SHP77 treated with DMSO at 0.1 percent for 48 hours (cell line): ENCODE measurements at regions not wholly inside any gene's neighbourhood (a gene's known extent, or its start where the extent isn't known, plus 50 kb on each side); places are given as distances from the start of the nearest gene placed in this dataset.

Source experiments
- DNase-seq: peaks from one replicate; lab custom pipeline; 2025; lab: John Stamatoyannopoulos, UW

- DNase-seq = peak; percentile 62
Measured at GRCh38 chr1:29708796-29709703, 472.7 kb downstream of the PTPRU start.

GRCh38 chr1:29708381-29708780 lies 472.1 kb downstream of the PTPRU start:
- DNase-seq = no peak

- no peak for DNase-seq
Measured at GRCh38 chr1:29707796-29708195, 471.5 kb downstream of the PTPRU start.

GRCh38 chr1:29706936-29707335 lies 470.6 kb downstream of the PTPRU start:
- DNase-seq = peak; percentile 40

GRCh38 chr1:29704430-29704829 lies 468.1 kb downstream of the PTPRU start:
- DNase-seq = no peak

GRCh38 chr1:29703596-29704370 lies 467.5 kb downstream of the PTPRU start:
- peak; percentile 56 for DNase-seq

GRCh38 chr1:29700491-29700890 lies 464.2 kb downstream of the PTPRU start:
- no peak for DNase-seq

- no peak for DNase-seq
Measured at GRCh38 chr1:29698626-29699025, 462.3 kb downstream of the PTPRU start.

- no peak for DNase-seq
Measured at GRCh38 chr1:29698033-29698432, 461.7 kb downstream of the PTPRU start.

GRCh38 chr1:29697391-29697780 lies 461.1 kb downstream of the PTPRU start:
- no peak for DNase-seq

- DNase-seq = no peak
Measured at GRCh38 chr1:29696656-29697390, 460.5 kb downstream of the PTPRU start.

GRCh38 chr1:29695803-29696202 lies 459.5 kb downstream of the PTPRU start:
- no peak for DNase-seq

GRCh38 chr1:29695036-29695435 lies 458.7 kb downstream of the PTPRU start:
- DNase-seq = no peak

GRCh38 chr1:29691499-29691898 lies 455.2 kb downstream of the PTPRU start:
- no peak for DNase-seq

- DNase-seq = no peak
Measured at GRCh38 chr1:29690156-29690555, 453.8 kb downstream of the PTPRU start.

- DNase-seq = no peak
Measured at GRCh38 chr1:29689372-29690030, 453.2 kb downstream of the PTPRU start.

GRCh38 chr1:29688471-29689365 lies 452.4 kb downstream of the PTPRU start:
- DNase-seq = no peak

- no peak for DNase-seq
Measured at GRCh38 chr1:29687601-29688244, 451.4 kb downstream of the PTPRU start.

- no peak for DNase-seq
Measured at GRCh38 chr1:29687166-29687565, 450.8 kb downstream of the PTPRU start.
